IPS-NIHi7 (cell line): ENCODE measurements at regions not wholly inside any gene's neighbourhood (a gene's known extent, or its start where the extent isn't known, plus 50 kb on each side); places are given as distances from the start of the nearest gene placed in this dataset.
"Not testable (repeated sequence)": the region's sequence is repeated elsewhere in the genome, so short reads cannot be mapped to it uniquely, and the experiment has no call there.

ENCODE experiments used
- DNase-seq: peaks from one replicate; pipeline ENCODE4 v3.0.0; 2012; ENCODE audit warnings: mixed read lengths; ENCODE audit errors: extremely low spot score

GRCh38 chr9:12266758-12267157 is 426.4 kb upstream of the TYRP1 start:
- DNase-seq, result no peak

GRCh38 chr9:12271421-12271891 is 421.7 kb upstream of the TYRP1 start:
- DNase-seq, result no peak

GRCh38 chr9:12272471-12273120 is 420.6 kb upstream of the TYRP1 start:
- DNase-seq, result no peak

- DNase-seq, result no peak
Observed at GRCh38 chr9:12274577-12274976, 418.6 kb upstream of the TYRP1 start.

- DNase-seq, result no peak
Observed at GRCh38 chr9:12276505-12276904, 416.7 kb upstream of the TYRP1 start.

- no peak for DNase-seq
Observed at GRCh38 chr9:12289711-12290110, 403.5 kb upstream of the TYRP1 start.

- DNase-seq, result no peak
Observed at GRCh38 chr9:12290166-12290869, 402.9 kb upstream of the TYRP1 start.

- no peak for DNase-seq
Observed at GRCh38 chr9:12305211-12305610, 388.0 kb upstream of the TYRP1 start.

GRCh38 chr9:12314589-12314988 is 378.6 kb upstream of the TYRP1 start:
- no peak for DNase-seq

GRCh38 chr9:12318732-12319685 is 374.2 kb upstream of the TYRP1 start:
- DNase-seq, result no peak

- DNase-seq, result no peak
Observed at GRCh38 chr9:12329623-12329985, 363.6 kb upstream of the TYRP1 start.

- not testable (repeated sequence) for DNase-seq
Observed at GRCh38 chr9:12333966-12334365, 359.2 kb upstream of the TYRP1 start.

GRCh38 chr9:12350775-12351174 is 342.4 kb upstream of the TYRP1 start:
- no peak for DNase-seq

GRCh38 chr9:12351293-12352044 is 341.7 kb upstream of the TYRP1 start:
- DNase-seq, result no peak

- no peak for DNase-seq
Observed at GRCh38 chr9:12352045-12352315, 341.2 kb upstream of the TYRP1 start.

GRCh38 chr9:12363439-12363838 is 329.7 kb upstream of the TYRP1 start:
- DNase-seq, result no peak

- DNase-seq, result peak; percentile 13
Observed at GRCh38 chr9:12368569-12368968, 324.6 kb upstream of the TYRP1 start.

- DNase-seq, result no peak
Observed at GRCh38 chr9:12391839-12392509, 301.2 kb upstream of the TYRP1 start.

- DNase-seq, result no peak
Observed at GRCh38 chr9:12394105-12394504, 299.1 kb upstream of the TYRP1 start.

- no peak for DNase-seq
Observed at GRCh38 chr9:12403721-12404120, 289.5 kb upstream of the TYRP1 start.

- DNase-seq, result no peak
Observed at GRCh38 chr9:12413986-12414385, 279.2 kb upstream of the TYRP1 start.
